Endothelial cell of umbilical vein (primary cell): ENCODE measurements at regions not wholly inside any gene's neighbourhood (a gene's known extent, or its start where the extent isn't known, plus 50 kb on each side); places are given as distances from the start of the nearest gene placed in this dataset.

Experiments used
- BruUV-seq: library from RNA; stranded (reverse); fragments of 400-500 nt; replicated peaks from 2 replicates; lab custom pipeline; 2021; lab: Mats Ljungman, UMichigan
- CTCF ChIA-PET: fragments of 300-600, 350-600 bp; sonication (Branson Sonifier 250); formaldehyde crosslinking; loops from one replicate; lab custom pipeline; 2021; ENCODE audit warnings: antibody characterized with exemption, inconsistent platforms; lab: Charles Lee
- POLR2A ChIA-PET: fragments of 300-600, 350-600 bp; sonication (Branson Sonifier 250); formaldehyde crosslinking; loops from one replicate; lab custom pipeline; 2021; ENCODE audit warnings: antibody characterized with exemption, inconsistent platforms; lab: Charles Lee
- DNase-seq: peaks from one replicate; pipeline ENCODE4 v3.0.0-alpha.2; 2011; ENCODE audit warnings: low read depth, low spot score
- FAIRE-seq: peaks from 2 replicates; lab custom pipeline; 2011; peaks lifted over from hg19 to GRCh38; lab: Jason Lieb, UNC
- H2AFZ ChIP-seq: 2 replicates; pipeline ENCODE4 v1.6.0; 2012; ENCODE audit warnings: low read depth, low read length, control low read depth, inconsistent platforms
- H3K27ac ChIP-seq: 2 replicates; pipeline ENCODE4 v1.5.1; 2011; ENCODE audit warnings: low read depth, mild to moderate bottlenecking, control low read depth, low read length, moderate library complexity; ENCODE audit not compliant: insufficient read depth
- H3K27me3 ChIP-seq, 2 experiments: 2 replicates each; pipeline versions ENCODE4 v1.6.0 to v1.6.1; 2011; ENCODE audit warnings: low read length in 2 of 2, mixed read lengths in 1 of 2; ENCODE audit not compliant: control insufficient read depth in 2 of 2, insufficient read depth in 2 of 2
- H3K36me3 ChIP-seq, 2 experiments: 2 replicates in 1 of 2; 3 replicates in 1 of 2; pipeline ENCODE4 v1.5.1; 2011; ENCODE audit warnings: low read length in 2 of 2, mild to moderate bottlenecking in 1 of 2, moderate library complexity in 1 of 2; ENCODE audit not compliant: control insufficient read depth in 2 of 2, insufficient read depth in 2 of 2; ENCODE audit errors: extremely low read depth in 1 of 2
- H3K4me1 ChIP-seq: 3 replicates; pipeline ENCODE4 v1.5.1; 2011; ENCODE audit warnings: mild to moderate bottlenecking, low read length; ENCODE audit not compliant: control insufficient read depth, insufficient read depth; ENCODE audit errors: extremely low read depth
- H3K4me2 ChIP-seq: 2 replicates; pipeline ENCODE4 v1.6.1; 2011; ENCODE audit warnings: low read length, control low read depth, mixed read lengths; ENCODE audit not compliant: insufficient read depth
- H3K4me3 ChIP-seq, 3 experiments: fragments of 200-600 bp in 1 of 3; sonication (generic), shearing (Covaris generic) in 1 of 3; replicated peaks in 1 of 3; 2 replicates each; pipeline ENCODE4 v1.5.1; 2011 to 2016; ENCODE audit warnings: control low read depth in 3 of 3, low read length in 3 of 3, mild to moderate bottlenecking in 2 of 3, inconsistent platforms in 1 of 3, low read depth in 1 of 3, moderate library complexity in 1 of 3; ENCODE audit not compliant: insufficient read depth in 1 of 3
- H3K79me2 ChIP-seq: 2 replicates; pipeline ENCODE4 v1.6.0; 2012; ENCODE audit warnings: low read length, inconsistent platforms; ENCODE audit not compliant: control insufficient read depth, insufficient read depth
- H3K9ac ChIP-seq: replicated peaks from 2 replicates; pipeline ENCODE3; 2011; ENCODE audit warnings: low read length, control low read depth; ENCODE audit not compliant: insufficient read depth; ENCODE audit errors: extremely low read depth
- H3K9me1 ChIP-seq: replicated peaks from 3 replicates; pipeline ENCODE4 v1.6.0; 2011; ENCODE audit warnings: mild to moderate bottlenecking, low read length; ENCODE audit not compliant: control insufficient read depth, insufficient read depth; ENCODE audit errors: extremely low read depth
- H3K9me3 ChIP-seq: replicated peaks from 2 replicates; pipeline ENCODE4 v1.5.1; 2012; ENCODE audit warnings: low read length, inconsistent platforms; ENCODE audit not compliant: control insufficient read depth, insufficient read depth
- H4K20me1 ChIP-seq: replicated peaks from 2 replicates; pipeline ENCODE3; 2011; ENCODE audit warnings: mild to moderate bottlenecking, low read length; ENCODE audit not compliant: control insufficient read depth, insufficient read depth; ENCODE audit errors: extremely low read depth
- CTCF ChIP-seq, 2 donors: IDR thresholded peaks; 1 replicate in 1 of 2; 2 replicates in 1 of 2; pipeline ENCODE4 v1.5.1; 2011; ENCODE audit warnings: low read length in 2 of 2, mild to moderate bottlenecking in 2 of 2, moderate library complexity in 2 of 2, control low read depth in 1 of 2, inconsistent platforms in 1 of 2, low read depth in 1 of 2; ENCODE audit not compliant: insufficient read depth in 1 of 2; ENCODE audit errors: extremely low read depth in 1 of 2
- EZH2 ChIP-seq: IDR thresholded peaks from 2 replicates; pipeline ENCODE4 v1.6.1; 2012; ENCODE audit warnings: borderline replicate concordance, low read depth, mild to moderate bottlenecking, moderate library complexity, low read length, inconsistent platforms; ENCODE audit not compliant: severe bottlenecking
- FOS ChIP-seq: IDR thresholded peaks from 2 replicates; pipeline ENCODE4 v1.6.1; 2011; ENCODE audit warnings: mild to moderate bottlenecking, low read length, moderate library complexity, borderline replicate concordance; ENCODE audit not compliant: insufficient read depth
- GATA2 ChIP-seq: IDR thresholded peaks from 2 replicates; pipeline ENCODE4 v1.7.0; 2011; ENCODE audit warnings: low read depth, mild to moderate bottlenecking, moderate library complexity, mixed read lengths, low read length; ENCODE audit not compliant: insufficient read length, insufficient read depth
- JUN ChIP-seq: IDR thresholded peaks from 2 replicates; pipeline ENCODE4 v1.6.1; 2011; ENCODE audit warnings: borderline replicate concordance, low read depth; ENCODE audit not compliant: insufficient read length, insufficient read depth
- MAX ChIP-seq: IDR thresholded peaks from 2 replicates; pipeline ENCODE4 v1.6.1; 2011; ENCODE audit not compliant: insufficient read depth, insufficient read length
- MYC ChIP-seq: IDR thresholded peaks from one replicate; pipeline ENCODE4 v1.6.1; 2011; ENCODE audit warnings: mild to moderate bottlenecking, low read depth, low read length
- POLR2A ChIP-seq: IDR thresholded peaks from 2 replicates; pipeline ENCODE4 v1.6.1; 2012; ENCODE audit warnings: low read depth, mild to moderate bottlenecking, control low read depth, low read length
- POLR2AphosphoS5 ChIP-seq: IDR thresholded peaks from 2 replicates; pipeline ENCODE4 v1.6.1; 2012; ENCODE audit warnings: low read depth, mild to moderate bottlenecking, control low read depth, low read length, moderate library complexity; ENCODE audit not compliant: insufficient read depth
- dilution Hi-C: fragments of 300-500 bp; cut with MboI; formaldehyde crosslinking; loops from one replicate; pipeline ENCODE4 v1.15.0; 2019; ENCODE audit warnings: low sequenced_read_pairs; ENCODE audit not compliant: extremely low pct_ligation_motif_present
- intact Hi-C: fragments of 100-400 bp; cut with micrococcal nuclease; formaldehyde crosslinking; loops from one replicate; pipeline ENCODE4 v1.10.0; 2022

- Histone ChIP-seq H3K9me3 (no peaks in the 10 kb centered on the region), H3K79me2 (no peaks in the 10 kb centered on the region), H4K20me1 (no peaks in the 10 kb centered on the region), H2AFZ (no peak overlapping the region), H3K4me3 (no peak overlapping the region), H3K27ac (no peak overlapping the region), H3K4me2 (no peak overlapping the region), H3K27me3 (no peaks in the 10 kb centered on the region), H3K9me1 (no peaks in the 10 kb centered on the region), H3K36me3 (no peaks in the 10 kb centered on the region), H3K4me1 (no peaks in the 10 kb centered on the region), H3K9ac (no peak overlapping the region)
- BruUV-seq, result no TSS peak
- dilution Hi-C loops (no loop called here), intact Hi-C loops (no loop called here)
- ChIA-PET POLR2A (no interaction called here), CTCF (no interaction called here)
- FAIRE-seq, result no peak
- no peak for TF ChIP-seq CTCF (IDR thresholded peaks at IDR 0.05; ENCODE audit: extremely low read depth in 1 of 2, insufficient read depth in 1 of 2, low read depth in 1 of 2, low read length in 2 of 2)
- TF ChIP-seq GATA2, result no peak
- no peak for TF ChIP-seq MYC
- no peak for TF ChIP-seq POLR2A
- no peak for TF ChIP-seq FOS
- TF ChIP-seq POLR2AphosphoS5, result no peak
- TF ChIP-seq JUN, result no peak
- TF ChIP-seq MAX, result no peak
- no peak for TF ChIP-seq EZH2
- no peak for DNase-seq
Observed at GRCh38 chr18:64253873-64254272, 105.0 kb upstream of the LINC00305 start.
